ENCODE measurements at regions not wholly inside any gene's neighbourhood (a gene's known extent, or its start where the extent isn't known, plus 50 kb on each side); places are given as distances from the start of the nearest gene placed in this dataset.

DNA sequence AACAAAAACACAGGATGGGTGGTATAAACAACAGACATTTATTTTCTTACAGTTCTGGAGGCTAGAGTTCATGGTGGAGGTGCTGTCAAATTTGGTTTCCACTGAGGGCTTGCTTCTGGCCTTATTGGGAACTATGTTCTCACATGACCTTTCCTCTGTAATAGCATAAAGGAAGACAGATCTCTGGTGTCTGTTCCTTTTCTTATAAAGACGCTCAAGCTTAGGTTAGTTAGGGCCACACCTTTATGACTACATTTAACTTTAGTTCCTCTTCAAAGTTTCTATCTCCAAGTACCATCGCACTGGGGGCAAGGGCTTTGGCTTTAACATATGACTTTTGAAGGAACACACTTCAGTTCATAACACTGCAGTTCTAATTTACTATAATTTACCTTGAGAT, 543.8 kb upstream of the CPEB2 start:
- no peak overlapping the region for H3K4me3 ChIP-seq
- no peaks in the 10 kb centered on the region for H3K4me1 ChIP-seq (ENCODE audit: control insufficient read depth in 1 of 2, low read depth in 2 of 2)
- no peaks in the 10 kb centered on the region for H3K36me3 ChIP-seq
- ATAC-seq (ENCODE audit: insufficient number of reproducible peaks, low FRiP score, low read depth) (no peak), DNase-seq (ENCODE audit: low spot score) (no peak)
- no peaks in the 10 kb centered on the region for H3K27me3 ChIP-seq (replicated peaks; ENCODE audit: insufficient read depth)
- H3K27ac ChIP-seq: no peak overlapping the region
- no peaks in the 10 kb centered on the region for H3K9me3 ChIP-seq
- TF ChIP-seq, protein P1, sequence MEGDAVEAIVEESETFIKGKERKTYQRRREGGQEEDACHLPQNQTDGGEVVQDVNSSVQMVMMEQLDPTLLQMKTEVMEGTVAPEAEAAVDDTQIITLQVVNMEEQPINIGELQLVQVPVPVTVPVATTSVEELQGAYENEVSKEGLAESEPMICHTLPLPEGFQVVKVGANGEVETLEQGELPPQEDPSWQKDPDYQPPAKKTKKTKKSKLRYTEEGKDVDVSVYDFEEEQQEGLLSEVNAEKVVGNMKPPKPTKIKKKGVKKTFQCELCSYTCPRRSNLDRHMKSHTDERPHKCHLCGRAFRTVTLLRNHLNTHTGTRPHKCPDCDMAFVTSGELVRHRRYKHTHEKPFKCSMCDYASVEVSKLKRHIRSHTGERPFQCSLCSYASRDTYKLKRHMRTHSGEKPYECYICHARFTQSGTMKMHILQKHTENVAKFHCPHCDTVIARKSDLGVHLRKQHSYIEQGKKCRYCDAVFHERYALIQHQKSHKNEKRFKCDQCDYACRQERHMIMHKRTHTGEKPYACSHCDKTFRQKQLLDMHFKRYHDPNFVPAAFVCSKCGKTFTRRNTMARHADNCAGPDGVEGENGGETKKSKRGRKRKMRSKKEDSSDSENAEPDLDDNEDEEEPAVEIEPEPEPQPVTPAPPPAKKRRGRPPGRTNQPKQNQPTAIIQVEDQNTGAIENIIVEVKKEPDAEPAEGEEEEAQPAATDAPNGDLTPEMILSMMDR (IDR thresholded peaks at IDR 0.05): no peak

DNA sequence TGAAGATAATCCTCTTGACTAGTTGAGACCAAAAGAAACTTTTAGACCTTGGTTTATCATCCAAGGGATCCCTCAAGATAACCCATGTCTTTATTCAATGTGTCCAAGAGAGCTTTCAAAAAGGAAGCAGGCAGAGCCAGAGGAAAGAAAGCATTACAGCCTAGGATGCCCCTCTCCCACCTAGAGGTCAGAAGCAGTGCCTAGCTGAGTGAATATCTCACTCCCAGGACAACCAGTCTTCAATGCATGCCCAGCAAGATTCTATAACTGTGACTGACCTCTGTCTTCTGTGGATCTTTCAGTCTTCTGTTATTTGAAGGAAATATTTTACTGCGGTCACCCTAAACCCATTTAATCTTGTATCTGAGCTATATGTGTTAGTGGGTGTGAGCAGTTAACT, 537.2 kb upstream of the CPEB2 start:
- H3K36me3 ChIP-seq: no peaks in the 10 kb centered on the region
- no peak overlapping the region for H3K4me3 ChIP-seq
- no peak for DNase-seq (ENCODE audit: low spot score)
- H3K27me3 ChIP-seq (replicated peaks; ENCODE audit: insufficient read depth): no peaks in the 10 kb centered on the region
- H3K4me1 ChIP-seq (ENCODE audit: control insufficient read depth in 1 of 2, low read depth in 2 of 2): no peaks in the 10 kb centered on the region
- no peak for ATAC-seq (ENCODE audit: insufficient number of reproducible peaks, low FRiP score, low read depth)
- TF ChIP-seq, protein P1 (IDR thresholded peaks at IDR 0.05): no peak
- no peaks in the 10 kb centered on the region for H3K9me3 ChIP-seq
- no peak overlapping the region for H3K27ac ChIP-seq

DNA sequence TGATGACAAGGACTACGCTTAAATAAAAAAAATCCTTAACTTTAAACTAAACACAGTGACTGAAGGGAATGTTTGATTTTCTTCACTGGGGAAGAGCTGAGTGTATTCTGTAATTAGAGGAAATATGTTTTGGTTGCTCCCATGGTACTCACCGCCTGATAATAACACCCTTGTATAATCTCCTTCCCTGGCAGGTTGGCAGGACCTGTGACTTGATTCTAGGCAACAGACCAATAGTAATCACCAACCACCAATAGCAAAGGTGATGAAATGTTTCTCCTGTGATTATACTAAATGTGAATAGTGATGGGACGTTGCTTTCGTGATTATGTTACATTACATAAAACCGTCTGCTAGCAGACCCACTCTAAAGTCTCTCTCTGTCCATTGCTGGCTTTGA, 536.8 kb upstream of the CPEB2 start:
- TF ChIP-seq, protein P1 (IDR thresholded peaks at IDR 0.05): no peak
- no peaks in the 10 kb centered on the region for H3K36me3 ChIP-seq
- no peaks in the 10 kb centered on the region for H3K27me3 ChIP-seq (replicated peaks; ENCODE audit: insufficient read depth)
- H3K9me3 ChIP-seq: no peaks in the 10 kb centered on the region
- DNase-seq (ENCODE audit: low spot score) (no peak), ATAC-seq (ENCODE audit: insufficient number of reproducible peaks, low FRiP score, low read depth) (no peak)
- no peak overlapping the region for H3K27ac ChIP-seq
- no peaks in the 10 kb centered on the region for H3K4me1 ChIP-seq (ENCODE audit: control insufficient read depth in 1 of 2, low read depth in 2 of 2)
- no peak overlapping the region for H3K4me3 ChIP-seq

DNA sequence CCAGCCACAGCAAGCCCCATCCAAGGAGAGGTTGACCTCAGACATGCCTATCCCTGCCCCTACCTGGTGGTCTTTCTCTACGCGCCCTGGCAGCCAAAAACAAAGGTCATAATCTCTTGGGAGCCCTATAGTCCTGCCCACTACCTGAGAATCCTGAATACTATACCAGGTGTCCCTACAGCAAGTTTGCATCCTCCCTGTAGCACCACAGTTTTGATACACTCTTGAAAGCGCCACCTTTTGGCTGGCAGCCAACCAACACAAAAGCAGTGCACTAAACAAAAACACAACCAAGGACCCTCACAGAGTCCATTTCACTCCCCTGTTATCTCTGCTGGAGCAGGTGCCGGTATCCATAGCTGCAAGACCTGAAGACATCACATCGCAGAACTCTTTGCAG, 523.8 kb upstream of the CPEB2 start:
- ATAC-seq (ENCODE audit: insufficient number of reproducible peaks, low FRiP score, low read depth): no peak

DNA sequence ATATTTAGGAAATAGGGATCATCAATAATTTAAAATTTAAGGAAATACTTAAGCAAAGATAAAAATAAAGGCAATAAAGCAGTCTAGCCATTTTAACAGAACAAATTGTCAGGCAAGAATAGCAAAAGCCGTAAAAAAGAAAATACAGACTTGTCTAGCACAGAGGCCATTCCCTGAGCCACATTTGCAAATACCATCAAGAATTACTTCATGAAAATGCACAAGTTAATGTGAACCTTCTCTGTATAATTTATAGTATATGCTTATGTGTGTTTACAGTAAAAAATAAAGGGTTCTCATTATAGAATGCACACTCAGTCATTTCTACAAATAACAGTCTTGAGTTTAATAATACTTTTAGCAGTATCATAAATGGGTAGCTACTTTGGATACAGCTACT, 505.9 kb upstream of the CPEB2 start:
- H3K36me3 ChIP-seq: no peaks in the 10 kb centered on the region
- no peaks in the 10 kb centered on the region for H3K4me1 ChIP-seq (ENCODE audit: control insufficient read depth in 1 of 2, low read depth in 2 of 2)
- peaks cover 4% of the 10 kb centered on the region for H3K9me3 ChIP-seq
- no peak overlapping the region for H3K27ac ChIP-seq
- DNase-seq (ENCODE audit: low spot score) (no peak), ATAC-seq (ENCODE audit: insufficient number of reproducible peaks, low FRiP score, low read depth) (no peak)
- H3K27me3 ChIP-seq (replicated peaks; ENCODE audit: insufficient read depth): no peaks in the 10 kb centered on the region
- H3K4me3 ChIP-seq: no peak overlapping the region
- TF ChIP-seq, protein P1 (IDR thresholded peaks at IDR 0.05): no peak

More for the DNA sequence above, 523.8 kb upstream of the CPEB2 start:
- no peak for DNase-seq (ENCODE audit: low spot score)
- no peaks in the 10 kb centered on the region for H3K9me3 ChIP-seq
- no peak overlapping the region for H3K27ac ChIP-seq
- H3K36me3 ChIP-seq: no peaks in the 10 kb centered on the region
- H3K4me1 ChIP-seq (ENCODE audit: control insufficient read depth in 1 of 2, low read depth in 2 of 2): no peaks in the 10 kb centered on the region
- TF ChIP-seq, protein P1 (IDR thresholded peaks at IDR 0.05): no peak
- H3K27me3 ChIP-seq (replicated peaks; ENCODE audit: insufficient read depth): no peaks in the 10 kb centered on the region
- H3K4me3 ChIP-seq: no peak overlapping the region

All from thoracic aorta (tissue), 2 donors.